Fibroblast of lung (primary cell): ENCODE measurements at regions not wholly inside any gene's neighbourhood (a gene's known extent, or its start where the extent isn't known, plus 50 kb on each side); places are given as distances from the start of the nearest gene placed in this dataset.

ENCODE experiments used
- DNase-seq, 2 donors: peaks; one replicate each; pipeline versions ENCODE4 v3.0.0 to v3.0.0-alpha.2; 2010; ENCODE audit warnings: low read depth in 2 of 2
- H2AFZ ChIP-seq: 2 replicates; pipeline ENCODE4 v1.5.1; 2012; ENCODE audit warnings: low read length, control low read depth, inconsistent platforms
- H3K27ac ChIP-seq: 2 replicates; pipeline ENCODE4 v1.5.1; 2011; ENCODE audit warnings: low read length, control low read depth; ENCODE audit not compliant: insufficient read depth
- H3K27me3 ChIP-seq: 2 replicates; pipeline ENCODE4 v1.5.1; 2011; ENCODE audit warnings: mild to moderate bottlenecking, low read length; ENCODE audit not compliant: control insufficient read depth, insufficient read depth
- H3K36me3 ChIP-seq: 2 replicates; pipeline ENCODE4 v1.5.1; 2011; ENCODE audit warnings: low read length; ENCODE audit not compliant: control insufficient read depth, insufficient read depth
- H3K4me1 ChIP-seq: 2 replicates; pipeline ENCODE4 v1.5.1; 2011; ENCODE audit warnings: low read length; ENCODE audit not compliant: control insufficient read depth, insufficient read depth; ENCODE audit errors: extremely low read depth
- H3K4me2 ChIP-seq: 2 replicates; pipeline ENCODE4 v1.5.1; 2011; ENCODE audit warnings: low read length, control low read depth; ENCODE audit not compliant: insufficient read depth; ENCODE audit errors: extremely low read depth
- H3K4me3 ChIP-seq, 4 experiments: fragments of 200-600 bp in 1 of 4; sonication (generic) in 1 of 4; replicated peaks in 1 of 4; 2 replicates each; pipeline ENCODE4 v1.5.1; 2011 to 2016; ENCODE audit warnings: low read length in 4 of 4, low read depth in 3 of 4, mild to moderate bottlenecking in 3 of 4, control low read depth in 2 of 4, inconsistent platforms in 1 of 4, mixed read lengths in 1 of 4; ENCODE audit not compliant: insufficient read depth in 1 of 4; ENCODE audit errors: control extremely low read depth in 1 of 4
- H3K79me2 ChIP-seq: 2 replicates; pipeline ENCODE4 v1.5.1; 2012; ENCODE audit warnings: mild to moderate bottlenecking, low read length, inconsistent platforms; ENCODE audit not compliant: control insufficient read depth, insufficient read depth
- H3K9ac ChIP-seq: 2 replicates; pipeline ENCODE4 v1.5.1; 2011; ENCODE audit warnings: mild to moderate bottlenecking, low read length, control low read depth; ENCODE audit not compliant: insufficient read depth
- H3K9me3 ChIP-seq: 2 replicates; pipeline ENCODE4 v1.5.1; 2012; ENCODE audit warnings: low read depth, low read length; ENCODE audit not compliant: control insufficient read depth, insufficient read depth
- H4K20me1 ChIP-seq: 2 replicates; pipeline ENCODE4 v1.5.1; 2011; ENCODE audit warnings: low read length; ENCODE audit not compliant: control insufficient read depth, insufficient read depth; ENCODE audit errors: extremely low read depth
- CTCF ChIP-seq, 2 donors: IDR thresholded peaks in 1 of 2; conservative IDR thresholded peaks in 1 of 2; 1 replicate in 1 of 2; 2 replicates in 1 of 2; pipeline ENCODE4 v1.5.1; 2011 to 2012; ENCODE audit warnings: low read length in 2 of 2, control low read depth in 1 of 2, inconsistent platforms in 1 of 2, low read depth in 1 of 2, mild to moderate bottlenecking in 1 of 2
- EZH2 ChIP-seq: IDR thresholded peaks from 2 replicates; pipeline ENCODE4 v1.5.1; 2012; ENCODE audit warnings: low read length, control low read depth, mild to moderate bottlenecking; ENCODE audit errors: missing control alignments

- no peak overlapping the region for H3K9ac ChIP-seq
- no peak overlapping the region for H3K4me3 ChIP-seq
- no peaks in the 10 kb centered on the region for H4K20me1 ChIP-seq
- H3K9me3 ChIP-seq, result no peaks in the 10 kb centered on the region
- H3K27ac ChIP-seq, result no peak overlapping the region
- no peaks in the 10 kb centered on the region for H3K79me2 ChIP-seq
- H3K4me1 ChIP-seq, result peaks cover 2% of the 10 kb centered on the region
- DNase-seq, result no peak
- no peak overlapping the region for H2AFZ ChIP-seq
- no peaks in the 10 kb centered on the region for H3K36me3 ChIP-seq
- TF ChIP-seq CTCF (conservative IDR thresholded peaks at IDR 0.05 in 1 of 2, IDR thresholded peaks at IDR 0.05 in 1 of 2; ENCODE audit: low read depth in 1 of 2, low read length in 2 of 2) (no peak), EZH2 (no peak)
- no peak overlapping the region for H3K4me2 ChIP-seq
- no peaks in the 10 kb centered on the region for H3K27me3 ChIP-seq
These were observed 112.4 kb downstream of the CD47 start for GRCh38 chr3:107978131-107979055.

DNA sequence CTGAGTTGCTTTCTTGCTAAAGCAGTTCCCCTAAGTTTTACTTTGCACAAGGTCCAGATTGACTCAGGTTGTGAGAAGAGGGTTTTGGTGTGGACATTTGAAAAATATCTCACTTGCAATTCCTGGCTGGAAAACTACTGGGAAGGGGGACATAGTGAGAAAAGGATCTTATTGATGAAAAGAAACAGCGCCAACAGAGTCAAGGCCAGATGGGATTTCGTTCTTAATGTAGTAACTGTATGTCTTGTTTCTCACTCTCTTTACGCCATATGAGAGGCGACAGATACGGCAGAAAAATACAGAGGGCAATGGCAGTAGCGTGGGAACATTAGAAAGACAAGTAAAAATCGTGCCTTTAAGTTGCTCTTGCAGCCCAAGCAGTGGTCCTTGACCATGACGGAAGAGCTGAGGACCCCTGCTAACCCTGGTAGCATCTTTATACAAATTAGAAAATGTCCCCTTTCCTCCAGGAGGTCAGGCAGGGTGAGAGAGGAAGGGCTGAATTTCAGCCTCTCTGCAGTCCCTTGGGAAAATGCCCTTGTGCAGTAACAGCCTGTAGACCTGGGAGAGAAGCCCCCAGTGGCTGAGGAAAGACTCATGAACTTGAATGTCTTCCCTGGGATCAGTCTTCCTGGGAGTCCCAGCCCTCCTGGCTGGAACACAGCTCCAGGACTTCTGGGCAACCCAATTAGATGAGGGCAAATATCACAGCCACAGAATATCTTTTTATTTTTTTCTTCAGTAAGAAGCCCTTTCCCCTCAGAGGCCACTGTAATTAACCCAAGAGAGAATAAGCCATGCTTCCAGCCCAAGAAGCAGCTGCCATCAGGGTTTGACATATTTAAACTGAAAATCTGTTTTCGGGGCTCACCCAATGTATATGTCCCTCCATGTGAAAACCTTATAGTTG lies 113.4 kb downstream of the CD47 start:
- Histone ChIP-seq H3K4me3 (no peak overlapping the region), H2AFZ (no peak overlapping the region), H3K9me3 (no peaks in the 10 kb centered on the region), H3K79me2 (no peaks in the 10 kb centered on the region), H4K20me1 (no peaks in the 10 kb centered on the region), H3K36me3 (no peaks in the 10 kb centered on the region), H3K9ac (no peak overlapping the region), H3K4me2 (no peak overlapping the region), H3K4me1 (peaks cover 2% of the 10 kb centered on the region), H3K27ac (no peak overlapping the region), H3K27me3 (no peaks in the 10 kb centered on the region)
- no peak for DNase-seq
- no peak for TF ChIP-seq CTCF (conservative IDR thresholded peaks at IDR 0.05 in 1 of 2, IDR thresholded peaks at IDR 0.05 in 1 of 2; ENCODE audit: low read depth in 1 of 2, low read length in 2 of 2)
- no peak for TF ChIP-seq EZH2

GRCh38 chr3:107976202-107976800 lies 114.5 kb downstream of the CD47 start:
- Histone ChIP-seq H3K27me3 (no peaks in the 10 kb centered on the region), H3K4me1 (no peaks in the 10 kb centered on the region), H3K9me3 (no peaks in the 10 kb centered on the region), H2AFZ (no peak overlapping the region), H3K4me2 (no peak overlapping the region), H4K20me1 (no peaks in the 10 kb centered on the region), H3K36me3 (no peaks in the 10 kb centered on the region), H3K79me2 (no peaks in the 10 kb centered on the region), H3K4me3 (no peak overlapping the region), H3K9ac (no peak overlapping the region), H3K27ac (no peak overlapping the region)
- DNase-seq, result no peak
- TF ChIP-seq EZH2 (no peak), CTCF (conservative IDR thresholded peaks at IDR 0.05 in 1 of 2, IDR thresholded peaks at IDR 0.05 in 1 of 2; ENCODE audit: low read depth in 1 of 2, low read length in 2 of 2) (no peak)
